GM12878 (cell line): ENCODE measurements at regions not wholly inside any gene's neighbourhood (a gene's known extent, or its start where the extent isn't known, plus 50 kb on each side); places are given as distances from the start of the nearest gene placed in this dataset.

Experiments
- ATAC-seq: fragments of 200-7000 bp; cut with Tn5 transposase; 3 replicates; pipeline ENCODE4 v1.9.1; 2020; ENCODE audit warnings: mild to moderate bottlenecking, moderate library complexity
- BruUV-seq: library from RNA; stranded (reverse); fragments of 400-500 nt; replicated peaks from 2 replicates; lab custom pipeline; 2021; lab: Mats Ljungman, UMichigan
- CTCF ChIA-PET: fragments of 300-600 bp; sonication (Branson Sonifier 250); formaldehyde crosslinking; extraction: SDS; loops from one replicate; lab custom pipeline; 2021; ENCODE audit warnings: inconsistent platforms; lab: Yijun Ruan, JAX
- POLR2A ChIA-PET: fragments of 350-600 bp; formaldehyde crosslinking; extraction: SDS; loops from one replicate; lab custom pipeline; 2021; ENCODE audit warnings: inconsistent platforms; lab: Charles Lee
- RAD21 ChIA-PET: fragments of 300-600 bp; sonication (Branson Sonifier 250); formaldehyde crosslinking; loops from one replicate; lab custom pipeline; 2023; ENCODE audit warnings: antibody characterized with exemption; ENCODE audit not compliant: unreplicated experiment; lab: Charles Lee
- SMC1A ChIA-PET: fragments of 300-600 bp; sonication (Branson Sonifier 250); formaldehyde crosslinking; loops from one replicate; lab custom pipeline; 2023; ENCODE audit not compliant: unreplicated experiment, uncharacterized antibody; lab: Charles Lee
- DNase-seq: peaks from one replicate; pipeline ENCODE4 v3.0.0-alpha.2; 2011; ENCODE audit warnings: low read depth, low spot score
- FAIRE-seq: peaks from 3 replicates; lab custom pipeline; 2011; peaks lifted over from hg19 to GRCh38; lab: Jason Lieb, UNC
- H2AFZ ChIP-seq: 2 replicates; pipeline ENCODE4 v1.6.0; 2011; ENCODE audit warnings: low read depth, low read length, control low read depth; ENCODE audit not compliant: control insufficient read depth
- H3K27ac ChIP-seq: 2 replicates; pipeline ENCODE4 v1.5.1; 2011; ENCODE audit warnings: control low read depth; ENCODE audit not compliant: control insufficient read depth, insufficient read depth
- H3K27me3 ChIP-seq, 2 experiments: replicated peaks in 1 of 2; 2 replicates each; pipeline versions ENCODE4 v1.6.0 to v1.6.1; 2011; ENCODE audit warnings: low read length in 1 of 2; ENCODE audit not compliant: control insufficient read depth in 2 of 2, insufficient read depth in 2 of 2
- H3K36me3 ChIP-seq, 2 experiments: 2 replicates each; pipeline ENCODE4 v1.5.1; 2011; ENCODE audit warnings: low read length in 1 of 2; ENCODE audit not compliant: control insufficient read depth in 2 of 2, insufficient read depth in 2 of 2
- H3K4me1 ChIP-seq: 2 replicates; pipeline ENCODE4 v1.6.1; 2011; ENCODE audit warnings: mild to moderate bottlenecking, low read length, moderate library complexity, mixed read lengths; ENCODE audit not compliant: control insufficient read depth, insufficient read depth
- H3K4me2 ChIP-seq: 2 replicates; pipeline ENCODE4 v1.6.0; 2011; ENCODE audit warnings: control low read depth; ENCODE audit not compliant: control insufficient read depth, insufficient read depth
- H3K4me3 ChIP-seq: fragments of 200-600 bp; sonication (generic); 2 replicates; pipeline ENCODE4 v1.5.1; 2016
- H3K79me2 ChIP-seq: 2 replicates; pipeline ENCODE4 v1.6.0; 2011; ENCODE audit warnings: low read length; ENCODE audit not compliant: control insufficient read depth, insufficient read depth
- H3K9ac ChIP-seq: 2 replicates; pipeline ENCODE4 v1.8.0; 2011; ENCODE audit warnings: low read length, control low read depth, mixed read lengths; ENCODE audit not compliant: control insufficient read depth, insufficient read depth
- H3K9me3 ChIP-seq: replicated peaks from 3 replicates; pipeline ENCODE4 v1.5.1; 2011; ENCODE audit warnings: mild to moderate bottlenecking, low read length; ENCODE audit not compliant: control insufficient read depth, insufficient read depth
- H4K20me1 ChIP-seq: 2 replicates; pipeline ENCODE4 v1.6.0; 2011; ENCODE audit not compliant: control insufficient read depth, insufficient read depth
- BCL11A ChIP-seq: IDR thresholded peaks from 2 replicates; pipeline ENCODE4 v1.6.1; 2011; ENCODE audit warnings: low read depth, low read length
- CREB1 ChIP-seq: IDR thresholded peaks from 2 replicates; pipeline ENCODE4 v1.6.1; 2012; ENCODE audit warnings: low read depth, mild to moderate bottlenecking, inconsistent platforms
- DPF2 ChIP-seq: fragments of 450-650 bp; IDR thresholded peaks from 2 replicates; pipeline ENCODE4 v1.6.1; 2017; ENCODE audit warnings: mild to moderate bottlenecking
- NRF1 ChIP-seq: conservative IDR thresholded peaks from 2 replicates; pipeline ENCODE4 v1.6.1; 2011; ENCODE audit warnings: mild to moderate bottlenecking, low read depth, low read length, improper control_type of control experiment
- PRDM15 ChIP-seq: fragments of 450-650 bp; formaldehyde crosslinking; IDR thresholded peaks from 2 replicates; pipeline ENCODE4 v1.4.0; 2020; ENCODE audit warnings: mild to moderate bottlenecking, moderate library complexity
- SREBF2 ChIP-seq: IDR thresholded peaks from 2 replicates; pipeline ENCODE4 v1.6.1; 2012; ENCODE audit warnings: mild to moderate bottlenecking, low read length
- WGBS: methylation state at CpG from one replicate; pipeline ENCODE4 v1.1.6; 2016; ENCODE audit warnings: low lambda C conversion rate; ENCODE audit not compliant: insufficient replicate concordance, insufficient coverage; ENCODE audit errors: missing lambda C conversion rate; 5-methylcytosine and 5-hydroxymethylcytosine counted together
- in situ Hi-C: fragments of 300-500 bp; cut with MboI; formaldehyde crosslinking; loops from 9 replicates; pipeline ENCODE4 v1.14.3; 2018; ENCODE audit warnings: mixed read lengths
- intact Hi-C: fragments of 100-400 bp; cut with micrococcal nuclease; formaldehyde crosslinking; loops from one replicate; pipeline ENCODE4 v1.14.2; 2022; ENCODE audit not compliant: unreplicated experiment

- TF ChIP-seq PRDM15 (CRISPR knock-in tag) (no peak), DPF2 (no peak), NRF1 (no peak), CREB1 (no peak), SREBF2 (no peak)
These were observed 381.8 kb downstream of the SOX9 start (continued) for GRCh38 chr17:72502371-72503341.

GRCh38 chr17:72503556-72503955 lies 382.7 kb downstream of the SOX9 start:
- no peak overlapping the region for H3K4me3 ChIP-seq
- H3K9ac ChIP-seq, result no peak overlapping the region
- BruUV-seq, result no TSS peak
- ChIA-PET RAD21 (interaction anchor here (1.2 kb wide), 1 partner anchor 37 kb away, joined by 3 read pairs; no protein-coding TSS in a partner anchor), SMC1A (interaction anchor here (1.4 to 1.7 kb wide), 2 partner anchors 9 to 32 kb away, joined by 3 to 4 read pairs; no protein-coding TSS in a partner anchor), POLR2A (no interaction called here), CTCF (interaction anchor here (1.0 to 1.2 kb wide), 2 partner anchors 18 to 37 kb away, joined by 3 read pairs; no protein-coding TSS in a partner anchor)
- no peak for TF ChIP-seq BCL11A
- H3K27me3 ChIP-seq, result no peaks in the 10 kb centered on the region
- FAIRE-seq (no peak), DNase-seq (no peak), ATAC-seq (no peak)
- H3K27ac ChIP-seq, result no peak overlapping the region
- H2AFZ ChIP-seq, result no peak overlapping the region
- no peaks in the 10 kb centered on the region for H4K20me1 ChIP-seq
- H3K36me3 ChIP-seq, result no peaks in the 10 kb centered on the region
- peaks cover 2% of the 10 kb centered on the region; the same call in 1 of the 3 replicates for H3K9me3 ChIP-seq
- intact Hi-C loops, result no loop called here
- in situ Hi-C loops, result no loop called here
- H3K4me2 ChIP-seq, result no peak overlapping the region
- 71% methylated on average over 6 of the region's 6 CpGs for WGBS
- H3K4me1 ChIP-seq, result no peaks in the 10 kb centered on the region; the same call in 1 of the 2 replicates
- H3K79me2 ChIP-seq, result no peaks in the 10 kb centered on the region
